NCI-H82 (cell line): ENCODE measurements at regions not wholly inside any gene's neighbourhood (a gene's known extent, or its start where the extent isn't known, plus 50 kb on each side); places are given as distances from the start of the nearest gene placed in this dataset.
"Not testable (repeated sequence)": the region's sequence is repeated elsewhere in the genome, so short reads cannot be mapped to it uniquely, and the experiment has no call there.

Experiments
- DNase-seq: peaks from one replicate; lab custom pipeline; 2025; lab: John Stamatoyannopoulos, UW

GRCh38 chr18:35875566-35875965 lies 96.9 kb upstream of the RMP24 start:
- DNase-seq = peak; percentile 58

- peak; percentile 64 for DNase-seq
These were observed 96.2 kb upstream of the RMP24 start for GRCh38 chr18:35876243-35876642.

- DNase-seq = no peak
These were observed 91.6 kb upstream of the RMP24 start for GRCh38 chr18:35880788-35881455.

- DNase-seq = no peak
These were observed 84.2 kb upstream of the RMP24 start for GRCh38 chr18:35888329-35888728.

DNA sequence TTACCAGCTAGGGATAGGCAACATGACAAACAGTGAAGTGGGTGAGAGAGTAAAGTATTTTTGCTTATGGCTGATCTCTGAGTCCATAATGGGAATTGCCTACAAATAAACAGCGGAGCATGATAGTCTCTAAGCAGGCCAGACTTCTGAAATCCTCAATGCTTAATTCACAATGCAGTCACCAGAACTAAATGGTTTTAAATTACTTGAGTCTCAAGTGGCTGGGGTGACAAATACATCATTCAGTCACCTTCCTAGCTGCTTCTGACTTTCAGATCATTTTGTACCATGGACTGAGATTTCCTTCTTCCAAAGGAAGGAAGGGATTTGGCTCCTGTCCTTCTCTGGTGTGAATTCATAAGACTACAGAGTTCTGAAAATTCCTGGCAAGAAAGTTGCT lies 82.8 kb upstream of the RMP24 start:
- no peak for DNase-seq

GRCh38 chr18:35890323-35890722 lies 82.2 kb upstream of the RMP24 start:
- DNase-seq = no peak

DNA sequence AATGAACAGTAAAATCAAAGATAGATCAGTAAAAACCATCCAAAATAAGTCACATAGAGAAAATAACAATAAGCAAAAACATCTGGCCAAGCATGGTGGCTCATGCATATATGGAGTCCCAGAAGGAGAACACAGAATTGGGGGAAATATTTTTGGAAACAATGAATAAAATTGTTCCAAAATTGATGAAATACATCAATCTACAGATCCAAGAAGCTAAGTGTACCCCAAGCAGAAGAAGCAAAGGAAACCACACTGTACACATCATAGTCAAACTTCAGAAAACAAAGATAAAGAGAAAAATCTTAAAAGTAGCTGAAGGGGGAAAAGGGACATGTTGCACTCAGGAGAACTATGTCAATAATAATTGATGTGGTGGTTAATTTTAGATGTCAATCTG lies 80.4 kb upstream of the RMP24 start:
- no peak for DNase-seq

- DNase-seq = not testable (repeated sequence)
These were observed 75.0 kb upstream of the RMP24 start for GRCh38 chr18:35897481-35897880.

GRCh38 chr18:35904389-35905037 lies 68.0 kb upstream of the RMP24 start:
- no peak for DNase-seq

DNA sequence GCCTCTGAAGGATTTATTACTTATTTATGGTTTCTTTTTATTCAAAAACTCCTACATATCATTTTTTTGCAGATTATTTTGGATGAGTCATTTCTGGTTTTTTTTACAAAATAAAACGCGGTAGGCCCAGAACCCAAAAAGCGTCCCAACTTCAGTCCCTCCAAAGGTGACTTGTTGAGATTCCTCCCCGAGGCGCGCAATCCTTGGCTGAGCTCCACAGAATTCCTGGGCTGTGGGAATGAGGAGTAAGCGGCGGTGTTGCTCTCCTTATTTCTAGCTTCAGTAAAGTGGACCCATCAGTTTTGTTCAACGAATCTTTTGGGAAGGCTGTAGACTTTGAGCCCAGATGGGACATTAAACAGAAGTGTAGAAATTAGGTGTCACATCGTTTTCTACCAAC lies 67.0 kb upstream of the RMP24 start:
- DNase-seq = no peak

DNA sequence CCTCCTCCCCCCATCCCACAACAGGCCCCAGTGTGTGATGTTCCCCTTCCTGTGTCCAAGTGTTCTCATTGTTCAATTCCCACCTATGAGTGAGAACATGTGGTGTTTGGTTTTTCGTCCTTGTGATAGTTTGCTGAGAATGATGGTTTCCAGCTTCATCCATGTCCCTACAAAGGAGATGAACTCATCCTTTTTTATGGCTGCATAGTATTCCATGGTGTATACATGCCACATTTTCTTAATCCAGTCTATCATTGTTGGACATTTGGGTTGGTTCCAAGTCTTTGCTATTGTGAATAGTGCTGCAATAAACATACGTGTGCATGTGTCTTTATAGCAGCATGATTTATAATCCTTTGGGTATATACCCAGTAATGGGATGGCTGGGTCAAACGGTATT lies 66.2 kb upstream of the RMP24 start:
- not testable (repeated sequence) for DNase-seq

GRCh38 chr18:35910327-35910726 lies 62.2 kb upstream of the RMP24 start:
- no peak for DNase-seq

DNA sequence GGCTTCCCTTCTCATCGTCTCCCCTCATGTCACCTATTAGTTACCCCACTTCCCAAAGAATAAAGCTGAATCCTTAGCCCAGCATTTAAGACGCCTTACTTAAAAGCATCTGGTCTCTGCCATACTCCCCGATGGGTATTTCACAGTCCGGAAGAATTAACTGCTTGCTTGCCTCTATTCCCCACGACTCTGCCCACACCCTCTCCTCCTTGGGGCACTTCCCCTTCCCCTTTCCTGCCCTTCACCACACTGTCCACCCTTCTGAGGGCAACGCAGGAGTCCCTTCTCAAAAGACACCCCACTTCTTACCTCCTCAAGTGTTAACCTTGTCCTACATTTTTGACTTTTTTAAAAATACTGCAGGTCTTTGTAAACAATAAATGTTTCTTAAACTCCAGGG lies 60.1 kb upstream of the RMP24 start:
- no peak for DNase-seq

- no peak for DNase-seq
These were observed 57.4 kb upstream of the RMP24 start for GRCh38 chr18:35915056-35915455.

DNA sequence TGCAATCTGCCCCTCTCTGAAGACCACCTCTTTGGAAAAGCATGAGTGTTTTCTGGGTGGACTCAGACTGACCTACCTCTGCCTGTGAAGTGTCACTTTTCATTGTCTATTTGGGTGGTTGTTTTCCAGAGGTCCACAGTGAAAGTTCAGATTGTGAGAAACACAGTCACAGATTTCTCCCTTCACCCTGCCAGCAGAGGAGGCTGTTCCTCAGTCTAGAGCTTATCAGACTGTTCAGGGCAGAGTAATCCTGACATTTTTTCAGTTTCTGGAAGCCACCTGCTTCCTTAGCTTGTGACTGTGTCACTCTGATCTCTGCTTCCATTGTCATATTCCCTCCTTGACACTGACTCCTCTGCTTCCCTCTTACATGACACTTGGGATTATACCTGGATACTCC lies 55.4 kb upstream of the RMP24 start:
- no peak for DNase-seq

DNA sequence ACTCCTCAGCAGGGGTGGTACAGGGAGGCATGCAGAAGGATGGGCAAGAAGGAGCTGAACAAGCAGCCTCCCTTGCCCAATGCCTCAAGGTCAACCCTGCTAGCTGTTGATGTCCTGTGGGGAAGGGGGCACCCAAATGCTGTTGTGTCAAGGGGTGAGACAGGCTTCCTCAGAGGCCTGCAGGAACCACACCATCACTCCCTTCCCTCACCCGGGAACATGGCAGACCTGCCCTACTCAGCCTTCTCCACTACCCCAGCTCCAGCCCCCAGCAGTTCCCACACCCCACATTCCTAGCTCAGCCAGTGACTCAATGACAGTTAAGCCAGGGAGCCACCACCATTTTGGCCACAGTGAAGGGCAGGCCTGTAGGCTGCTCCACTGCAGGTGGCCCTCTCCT lies 53.9 kb upstream of the RMP24 start:
- DNase-seq = no peak

GRCh38 chr18:35919179-35919578 lies 53.3 kb upstream of the RMP24 start:
- DNase-seq = no peak

DNA sequence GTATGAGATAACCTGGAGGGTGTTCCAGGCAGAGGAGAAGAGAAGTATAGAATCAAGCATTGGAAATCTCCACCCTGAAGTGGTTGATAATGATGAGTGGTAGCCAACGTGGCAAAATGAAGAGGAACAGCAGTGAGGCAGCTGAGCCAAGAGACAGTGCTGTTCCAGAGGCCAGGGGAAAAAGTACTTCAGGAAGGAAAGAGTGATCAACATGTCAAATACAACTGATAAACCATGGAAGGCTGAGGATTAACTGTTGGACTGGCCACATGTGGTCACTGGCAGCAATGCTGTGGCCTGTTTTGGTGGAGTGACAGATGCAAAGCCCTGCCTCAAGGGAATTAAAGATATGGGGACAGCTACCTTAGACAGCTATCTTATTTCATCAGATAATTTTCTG lies 51.9 kb upstream of the RMP24 start:
- no peak for DNase-seq
